PC-9 (cell line): ENCODE measurements at regions not wholly inside any gene's neighbourhood (a gene's known extent, or its start where the extent isn't known, plus 50 kb on each side); places are given as distances from the start of the nearest gene placed in this dataset.

ENCODE experiments used
- BruUV-seq: library from RNA; stranded (reverse); fragments of 400-500 nt; replicated peaks from 2 replicates; lab custom pipeline; 2021; lab: Mats Ljungman, UMichigan
- CTCF ChIA-PET: fragments of 300-600 bp; sonication (Branson Sonifier 250); formaldehyde crosslinking; loops from one replicate; lab custom pipeline; 2022; ENCODE audit warnings: antibody characterized with exemption; lab: Charles Lee
- POLR2A ChIA-PET: fragments of 300-600 bp; sonication (Branson Sonifier 250); formaldehyde crosslinking; loops from one replicate; lab custom pipeline; 2022; ENCODE audit warnings: antibody characterized with exemption; ENCODE audit not compliant: unreplicated experiment; lab: Charles Lee
- DNase-seq, 2 experiments: peaks; one replicate each; pipeline versions ENCODE4 v3.0.0 to v3.0.0-alpha.2; 2015 to 2022; ENCODE audit warnings: mixed read lengths in 1 of 2
- H2AFZ ChIP-seq: fragments of 200-600 bp; sonication (generic); 2 replicates; pipeline ENCODE4 v1.8.1; 2017; ENCODE audit warnings: antibody characterized with exemption
- H3F3A ChIP-seq: fragments of 200-600 bp; sonication (generic); 2 replicates; pipeline ENCODE4 v1.8.1; 2017; ENCODE audit warnings: antibody characterized with exemption, mild to moderate bottlenecking, low read depth; ENCODE audit not compliant: insufficient read depth
- H3K27ac ChIP-seq: fragments of 200-600 bp; sonication (generic); 2 replicates; pipeline ENCODE4 v1.6.1; 2016; ENCODE audit warnings: mixed run types
- H3K27me3 ChIP-seq: fragments of 200-600 bp; sonication (generic); 2 replicates; pipeline ENCODE4 v1.6.1; 2016; ENCODE audit warnings: low read depth, mixed run types; ENCODE audit not compliant: insufficient read depth
- H3K36me3 ChIP-seq: fragments of 200-600 bp; sonication (generic); 2 replicates; pipeline ENCODE4 v1.6.1; 2016; ENCODE audit warnings: low read depth, mixed run types
- H3K4me1 ChIP-seq: fragments of 200-600 bp; sonication (generic); replicated peaks from 2 replicates; pipeline ENCODE4 v1.6.1; 2016; ENCODE audit warnings: mixed run types; ENCODE audit not compliant: insufficient read depth
- H3K4me2 ChIP-seq: fragments of 200-600 bp; sonication (generic); 2 replicates; pipeline ENCODE4 v1.6.1; 2017; ENCODE audit warnings: mixed run types
- H3K4me3 ChIP-seq: fragments of 200-600 bp; sonication (generic); 2 replicates; pipeline ENCODE4 v1.6.1; 2016; ENCODE audit warnings: mixed run types
- H3K79me2 ChIP-seq: fragments of 200-600 bp; sonication (generic); 2 replicates; pipeline ENCODE4 v1.6.1; 2017; ENCODE audit warnings: low read depth, mixed run types
- H3K9me2 ChIP-seq: fragments of 200-600 bp; sonication (generic); 2 replicates; pipeline ENCODE4 v1.8.1; 2017; ENCODE audit warnings: mild to moderate bottlenecking; ENCODE audit not compliant: insufficient read depth
- H3K9me3 ChIP-seq: fragments of 200-600 bp; sonication (generic); 2 replicates; pipeline ENCODE4 v1.8.1; 2016; ENCODE audit warnings: low read depth; ENCODE audit not compliant: insufficient read depth
- H4K20me1 ChIP-seq: fragments of 200-600 bp; sonication (generic); 2 replicates; pipeline ENCODE4 v1.8.1; 2017; ENCODE audit not compliant: insufficient read depth
- CTCF ChIP-seq: fragments of 200-600 bp; sonication (generic); conservative IDR thresholded peaks from 2 replicates; pipeline ENCODE4 v1.6.1; 2017; ENCODE audit warnings: mixed run types, antibody characterized with exemption, mild to moderate bottlenecking, moderate library complexity
- EZH2 ChIP-seq: fragments of 200-600 bp; sonication (generic); IDR thresholded peaks from 2 replicates; pipeline ENCODE4 v1.8.0; 2017; ENCODE audit warnings: antibody characterized with exemption, low read depth
- intact Hi-C: fragments of 100-400 bp; cut with micrococcal nuclease; formaldehyde crosslinking; loops from one replicate; pipeline ENCODE4 v1.10.0; 2022; ENCODE audit not compliant: unreplicated experiment

- POLR2A ChIA-PET = no interaction called here
These were observed 284.5 kb upstream of the POU5F2 start for GRCh38 chr5:94025788-94026473.

GRCh38 chr5:94024620-94025019 is 283.2 kb upstream of the POU5F2 start:
- DNase-seq = no peak
- Histone ChIP-seq H3K27me3 (no peaks in the 10 kb centered on the region), H3K4me3 (no peak overlapping the region), H3K9me2 (no peaks in the 10 kb centered on the region), H3K79me2 (no peaks in the 10 kb centered on the region), H4K20me1 (no peaks in the 10 kb centered on the region), H3K36me3 (no peaks in the 10 kb centered on the region), H3F3A (peaks cover 10% of the 10 kb centered on the region; the same call in 1 of the 2 replicates), H3K9me3 (no peaks in the 10 kb centered on the region; the same call in 1 of the 2 replicates), H3K27ac (no peak overlapping the region), H3K4me2 (no peak overlapping the region), H2AFZ (no peak overlapping the region), H3K4me1 (peaks cover 17% of the 10 kb centered on the region)
- TF ChIP-seq CTCF (no peak), EZH2 (no peak)
- ChIA-PET POLR2A (no interaction called here), CTCF (no interaction called here)
- intact Hi-C loops = no loop called here
- BruUV-seq = no TSS peak

More at GRCh38 chr5:94025788-94026473, 284.5 kb upstream of the POU5F2 start:
- intact Hi-C loops = no loop called here
- H3K4me3 ChIP-seq = no peak overlapping the region
- H2AFZ ChIP-seq = no peak overlapping the region
- no TSS peak for BruUV-seq
- no peak for DNase-seq
- no peak overlapping the region for H3K4me2 ChIP-seq
- H3K9me2 ChIP-seq = no peaks in the 10 kb centered on the region
- no peaks in the 10 kb centered on the region for H4K20me1 ChIP-seq
- no peaks in the 10 kb centered on the region for H3K27me3 ChIP-seq
- peaks cover 11% of the 10 kb centered on the region for H3K4me1 ChIP-seq
- H3K27ac ChIP-seq = no peak overlapping the region
- TF ChIP-seq EZH2 (no peak), CTCF (no peak)
- no peaks in the 10 kb centered on the region for H3K79me2 ChIP-seq
- H3F3A ChIP-seq = peaks cover 5% of the 10 kb centered on the region; the same call in 1 of the 2 replicates
- H3K9me3 ChIP-seq = no peaks in the 10 kb centered on the region; the same call in 1 of the 2 replicates
- no peaks in the 10 kb centered on the region for H3K36me3 ChIP-seq
- CTCF ChIA-PET = no interaction called here

- H4K20me1 ChIP-seq = no peaks in the 10 kb centered on the region
- H3K9me3 ChIP-seq = peaks cover 3% of the 10 kb centered on the region
- no peak overlapping the region for H3K4me3 ChIP-seq
- ChIA-PET CTCF (no interaction called here), POLR2A (no interaction called here)
- BruUV-seq = no TSS peak
- no peaks in the 10 kb centered on the region for H3K27me3 ChIP-seq
- H3K4me2 ChIP-seq = no peak overlapping the region
- no peaks in the 10 kb centered on the region for H3K9me2 ChIP-seq
- intact Hi-C loops = no loop called here
- no peaks in the 10 kb centered on the region for H3K79me2 ChIP-seq
- H3K36me3 ChIP-seq = no peaks in the 10 kb centered on the region
- H3K4me1 ChIP-seq = peaks cover 17% of the 10 kb centered on the region
- H2AFZ ChIP-seq = no peak overlapping the region
- no peak overlapping the region for H3K27ac ChIP-seq
- no peak for TF ChIP-seq CTCF
- TF ChIP-seq EZH2 = no peak
- H3F3A ChIP-seq = peaks cover 10% of the 10 kb centered on the region; the same call in 1 of the 2 replicates
- no peak for DNase-seq
These were observed 282.7 kb upstream of the POU5F2 start for GRCh38 chr5:94024101-94024500.
